Upper lobe of right lung (tissue), 1 donor: ENCODE measurements at regions not wholly inside any gene's neighbourhood (a gene's known extent, or its start where the extent isn't known, plus 50 kb on each side); places are given as distances from the start of the nearest gene placed in this dataset.
"Not testable (repeated sequence)": the region's sequence is repeated elsewhere in the genome, so short reads cannot be mapped to it uniquely, and the experiment has no call there.

Experiments
- ATAC-seq: fragments of 200-7000 bp; cut with Tn5 transposase; one replicate; pipeline ENCODE4 v1.9.1; 2020; ENCODE audit warnings: mild to moderate bottlenecking, moderate library complexity
- DNase-seq: peaks from one replicate; pipeline ENCODE4 v3.0.0-alpha.2; 2020
- H3K27ac ChIP-seq: fragments of 200-600 bp; one replicate; pipeline ENCODE4 v1.8.0; 2022
- H3K27me3 ChIP-seq: fragments of 200-600 bp; one replicate; pipeline ENCODE4 v1.8.0; 2022; ENCODE audit warnings: mild to moderate bottlenecking
- H3K36me3 ChIP-seq: fragments of 200-600 bp; one replicate; pipeline ENCODE4 v1.8.0; 2022
- H3K4me1 ChIP-seq: fragments of 200-600 bp; one replicate; pipeline ENCODE4 v1.8.0; 2022
- H3K4me3 ChIP-seq: fragments of 200-600 bp; one replicate; pipeline ENCODE4 v1.8.0; 2022; ENCODE audit warnings: mild to moderate bottlenecking
- H3K9me3 ChIP-seq: fragments of 200-600 bp; one replicate; pipeline ENCODE4 v1.8.0; 2022
- intact Hi-C: fragments of 100-400 bp; cut with DNase I; formaldehyde crosslinking; loops from one replicate; pipeline ENCODE4 v1.11.0; 2022
- TF ChIP-seq, protein P1 (sequence below): fragments of 200-600 bp; IDR thresholded peaks from one replicate; pipeline ENCODE4 v1.8.0; 2022; ENCODE audit warnings: antibody characterized with exemption
- donor health status: DM: no; HTN: yes; CAD: no; lungs with severe emphysema.

DNA sequence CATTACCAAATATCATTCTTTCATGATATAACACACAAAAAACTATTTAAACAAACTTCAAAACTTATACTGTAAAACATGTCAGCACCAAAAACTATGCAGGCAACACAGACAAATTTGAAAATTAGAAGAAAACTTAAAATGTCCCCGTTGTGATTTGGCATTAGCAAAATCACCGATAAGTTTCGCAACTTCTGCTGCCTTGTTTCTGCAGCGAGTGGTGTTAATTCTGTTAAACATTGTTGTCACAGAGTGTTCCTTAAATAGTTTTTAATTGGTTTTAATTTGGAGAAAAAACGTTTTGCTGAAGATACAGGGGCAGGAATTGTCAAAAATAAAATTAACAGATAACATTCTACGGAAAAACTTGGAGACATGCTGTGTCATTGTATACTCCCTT is 160.6 kb downstream of the RPLP1 start:
- Histone ChIP-seq H3K36me3 (no peaks in the 10 kb centered on the region), H3K27me3 (no peaks in the 10 kb centered on the region), H3K9me3 (no peaks in the 10 kb centered on the region), H3K27ac (no peak overlapping the region), H3K4me3 (no peak overlapping the region), H3K4me1 (no peaks in the 10 kb centered on the region)
- intact Hi-C loops = no loop called here
- TF ChIP-seq, protein P1, sequence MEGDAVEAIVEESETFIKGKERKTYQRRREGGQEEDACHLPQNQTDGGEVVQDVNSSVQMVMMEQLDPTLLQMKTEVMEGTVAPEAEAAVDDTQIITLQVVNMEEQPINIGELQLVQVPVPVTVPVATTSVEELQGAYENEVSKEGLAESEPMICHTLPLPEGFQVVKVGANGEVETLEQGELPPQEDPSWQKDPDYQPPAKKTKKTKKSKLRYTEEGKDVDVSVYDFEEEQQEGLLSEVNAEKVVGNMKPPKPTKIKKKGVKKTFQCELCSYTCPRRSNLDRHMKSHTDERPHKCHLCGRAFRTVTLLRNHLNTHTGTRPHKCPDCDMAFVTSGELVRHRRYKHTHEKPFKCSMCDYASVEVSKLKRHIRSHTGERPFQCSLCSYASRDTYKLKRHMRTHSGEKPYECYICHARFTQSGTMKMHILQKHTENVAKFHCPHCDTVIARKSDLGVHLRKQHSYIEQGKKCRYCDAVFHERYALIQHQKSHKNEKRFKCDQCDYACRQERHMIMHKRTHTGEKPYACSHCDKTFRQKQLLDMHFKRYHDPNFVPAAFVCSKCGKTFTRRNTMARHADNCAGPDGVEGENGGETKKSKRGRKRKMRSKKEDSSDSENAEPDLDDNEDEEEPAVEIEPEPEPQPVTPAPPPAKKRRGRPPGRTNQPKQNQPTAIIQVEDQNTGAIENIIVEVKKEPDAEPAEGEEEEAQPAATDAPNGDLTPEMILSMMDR = no peak
- DNase-seq = no peak
- no peak for ATAC-seq

DNA sequence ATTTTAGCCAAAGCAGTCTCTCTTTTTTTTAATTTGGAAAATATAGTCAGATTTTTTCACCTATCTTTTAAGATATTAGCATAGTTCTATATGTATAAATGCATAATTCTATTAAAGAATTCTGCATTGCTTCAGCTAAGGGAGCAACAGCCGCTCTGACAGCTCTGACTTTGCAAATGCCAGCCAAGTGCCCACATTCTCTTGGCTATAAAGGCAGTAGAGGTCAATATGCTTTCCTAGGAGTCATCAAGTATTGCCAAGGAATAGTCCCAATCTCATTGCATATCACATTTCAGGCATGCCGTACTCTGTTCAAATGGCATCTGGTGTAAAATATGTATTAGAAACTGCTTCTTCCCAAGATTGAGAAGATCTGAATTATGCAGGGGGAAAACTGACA is 161.4 kb downstream of the RPLP1 start:
- H3K4me1 ChIP-seq = no peaks in the 10 kb centered on the region
- no peak overlapping the region for H3K4me3 ChIP-seq
- H3K9me3 ChIP-seq = no peaks in the 10 kb centered on the region
- H3K27me3 ChIP-seq = no peaks in the 10 kb centered on the region
- ATAC-seq (no peak), DNase-seq (no peak)
- intact Hi-C loops = no loop called here
- TF ChIP-seq, protein P1 = no peak
- no peaks in the 10 kb centered on the region for H3K36me3 ChIP-seq
- no peak overlapping the region for H3K27ac ChIP-seq

DNA sequence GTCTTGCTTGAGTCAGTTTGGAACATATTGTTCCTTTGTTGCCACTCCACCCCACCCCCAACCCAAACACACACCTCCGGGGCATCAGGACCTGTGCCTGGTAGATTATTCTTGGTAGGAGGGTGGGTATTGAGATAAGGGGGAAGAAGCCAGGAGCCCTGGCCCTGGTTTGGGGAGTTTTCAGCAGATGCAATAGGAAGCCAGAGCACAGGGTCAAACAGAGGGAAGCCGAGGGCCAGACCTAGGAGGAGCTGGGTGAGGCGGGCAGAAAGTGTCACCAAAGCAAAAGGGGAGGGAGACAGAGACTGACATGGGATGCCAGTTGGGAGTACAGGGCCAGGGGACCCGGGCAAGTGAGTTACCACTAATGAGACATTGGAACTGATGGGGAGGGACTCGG is 163.1 kb downstream of the RPLP1 start:
- Histone ChIP-seq H3K27ac (no peak overlapping the region), H3K4me1 (no peaks in the 10 kb centered on the region), H3K36me3 (no peaks in the 10 kb centered on the region), H3K9me3 (no peaks in the 10 kb centered on the region), H3K27me3 (no peaks in the 10 kb centered on the region), H3K4me3 (no peak overlapping the region)
- intact Hi-C loops = no loop called here
- DNase-seq (no peak), ATAC-seq (peak; percentile 23)
- TF ChIP-seq, protein P1 = no peak

DNA sequence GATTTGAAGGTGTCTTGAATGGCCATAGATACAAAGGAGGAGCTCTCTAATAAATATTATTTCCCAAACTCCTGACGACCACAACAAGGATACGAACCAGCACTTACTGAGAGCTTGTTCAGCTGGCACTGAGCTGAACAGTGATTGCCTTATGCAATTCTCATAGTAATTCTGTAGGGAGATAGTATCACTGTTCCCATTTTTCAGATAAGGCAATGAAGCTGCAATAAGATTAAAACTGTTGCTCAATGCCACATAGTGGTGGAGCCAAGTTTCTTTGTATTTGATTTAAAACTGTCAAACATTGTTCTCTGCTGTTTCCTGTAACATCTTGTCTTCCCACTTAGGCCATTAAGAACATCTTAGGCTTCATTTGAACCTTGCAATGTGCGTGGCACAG is 163.9 kb downstream of the RPLP1 start:
- no peaks in the 10 kb centered on the region for H3K4me1 ChIP-seq
- intact Hi-C loops = no loop called here
- TF ChIP-seq, protein P1 = no peak
- no peaks in the 10 kb centered on the region for H3K36me3 ChIP-seq
- no peak for DNase-seq
- no peaks in the 10 kb centered on the region for H3K9me3 ChIP-seq
- no peak overlapping the region for H3K4me3 ChIP-seq
- no peak overlapping the region for H3K27ac ChIP-seq
- no peaks in the 10 kb centered on the region for H3K27me3 ChIP-seq
- no peak for ATAC-seq

DNA sequence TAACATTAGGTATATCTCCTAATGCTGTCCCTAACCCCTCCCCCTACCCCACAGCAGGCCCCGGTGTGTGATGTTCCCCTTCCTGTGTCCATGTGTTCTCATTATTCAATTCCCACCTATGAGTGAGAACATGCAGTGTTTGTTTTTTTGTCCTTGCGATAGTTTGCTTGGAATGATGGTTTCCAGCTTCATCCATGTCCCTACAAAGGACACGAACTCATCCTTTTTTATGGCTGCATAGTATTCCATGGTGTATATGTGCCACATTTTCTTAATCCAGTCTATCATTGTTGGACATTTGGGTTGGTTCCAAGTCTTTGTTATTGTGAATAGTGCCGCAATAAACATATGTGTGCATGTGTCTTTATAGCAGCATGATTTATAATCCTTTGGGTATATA is 164.5 kb downstream of the RPLP1 start:
- ATAC-seq, H3K27me3 ChIP-seq, DNase-seq, H3K4me3 ChIP-seq, H3K27ac ChIP-seq, intact Hi-C loops, H3K9me3 ChIP-seq, H3K4me1 ChIP-seq, H3K36me3 ChIP-seq: not testable (repeated sequence)

DNA sequence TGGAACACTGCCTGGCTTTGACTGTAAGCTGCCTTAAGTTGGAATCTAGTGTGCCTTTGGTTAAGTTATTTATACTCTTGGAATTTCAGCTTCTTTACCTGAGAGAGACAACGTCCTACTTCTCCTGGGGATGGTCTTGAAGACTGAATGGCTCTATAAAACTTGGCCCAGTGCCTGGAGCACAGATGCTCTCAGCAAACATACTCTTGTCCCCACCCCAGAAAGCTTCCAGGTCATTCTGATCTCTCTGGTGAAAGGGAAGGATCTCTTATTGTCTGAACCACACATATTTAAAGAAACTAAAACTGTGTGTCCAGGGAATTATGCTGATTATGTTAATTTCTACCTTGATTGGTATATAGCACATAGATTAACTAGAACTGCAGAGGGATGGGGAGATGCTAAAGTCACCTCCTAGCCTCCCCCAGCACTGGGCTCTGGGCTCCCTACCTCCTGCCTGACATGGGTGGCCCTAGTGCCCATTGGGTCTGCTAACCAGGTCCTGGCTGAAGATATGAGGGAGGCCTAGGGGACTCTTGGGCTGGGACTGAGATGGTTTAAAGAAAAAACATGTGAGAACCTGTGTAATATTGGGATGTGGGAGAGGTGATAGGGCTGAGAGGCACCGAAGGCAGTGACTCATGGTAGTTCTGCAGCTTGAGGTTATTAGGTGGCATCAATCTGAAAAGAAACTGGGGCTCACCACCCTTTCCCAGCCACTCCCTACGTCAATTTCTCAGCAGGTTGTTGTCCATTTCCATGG is 171.0 kb downstream of the RPLP1 start:
- Histone ChIP-seq H3K27me3 (peaks cover 7% of the 10 kb centered on the region), H3K9me3 (no peaks in the 10 kb centered on the region), H3K4me1 (no peaks in the 10 kb centered on the region), H3K4me3 (no peak overlapping the region), H3K36me3 (no peaks in the 10 kb centered on the region), H3K27ac (no peak overlapping the region)
- intact Hi-C loops = no loop called here
- ATAC-seq (no peak), DNase-seq (no peak)
- TF ChIP-seq, protein P1 = no peak
